ENCODE measurements at regions not wholly inside any gene's neighbourhood (a gene's known extent, or its start where the extent isn't known, plus 50 kb on each side); places are given as distances from the start of the nearest gene placed in this dataset.
"Not testable (repeated sequence)": the region's sequence is repeated elsewhere in the genome, so short reads cannot be mapped to it uniquely, and the experiment has no call there.

DNA sequence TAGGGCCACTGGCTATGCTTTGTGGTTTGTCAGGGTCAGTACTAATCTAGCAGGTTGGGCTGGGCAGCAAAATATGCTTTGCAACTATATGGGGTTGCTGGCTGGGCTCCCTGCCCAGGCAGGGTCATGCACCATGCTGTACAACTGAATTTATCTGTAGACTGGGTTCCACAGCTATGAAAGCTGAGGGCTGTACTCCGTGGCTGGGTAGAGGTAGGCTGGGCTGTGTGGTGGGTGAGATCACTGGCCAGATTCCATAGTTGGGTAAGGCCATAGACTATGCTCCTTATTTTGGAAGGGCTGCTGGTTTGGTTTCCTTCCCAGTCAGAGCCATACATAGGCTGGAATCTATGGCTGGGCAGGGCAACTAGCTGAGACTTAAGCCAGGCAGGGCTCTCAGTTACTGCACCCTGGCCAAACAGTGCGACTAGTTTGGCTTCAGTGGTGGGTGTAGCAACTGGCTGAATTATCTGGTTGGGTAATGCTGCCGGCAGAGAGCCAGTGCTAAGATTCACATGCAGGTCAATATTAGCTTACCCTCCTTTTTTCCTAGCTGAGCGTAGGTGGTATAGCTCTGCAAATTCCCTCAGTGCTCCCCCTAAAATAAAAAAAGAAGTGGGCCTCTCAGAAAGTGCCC lies 769.1 kb upstream of the CDH8 start:
- DNase-seq, result no peak

DNA sequence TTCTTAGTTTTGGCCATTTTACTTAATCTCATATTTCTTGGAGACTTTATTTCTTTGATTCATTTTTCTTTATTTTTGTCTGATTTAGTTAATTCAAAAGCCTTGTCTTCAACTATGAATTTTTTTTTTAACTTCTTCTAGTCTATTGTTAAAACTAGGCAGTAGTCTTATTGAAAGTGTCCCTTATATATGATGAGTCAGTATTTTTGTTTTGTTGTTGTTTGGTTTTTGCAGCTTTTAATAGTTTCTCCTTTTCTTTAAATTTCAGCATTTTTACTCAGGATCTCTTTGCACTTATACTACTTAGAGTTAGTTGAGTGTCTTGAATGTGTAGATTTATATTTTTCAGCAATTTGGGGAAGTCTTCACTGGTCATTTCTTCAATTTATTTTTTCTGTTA lies 758.5 kb upstream of the CDH8 start:
- DNase-seq, result no peak

DNA sequence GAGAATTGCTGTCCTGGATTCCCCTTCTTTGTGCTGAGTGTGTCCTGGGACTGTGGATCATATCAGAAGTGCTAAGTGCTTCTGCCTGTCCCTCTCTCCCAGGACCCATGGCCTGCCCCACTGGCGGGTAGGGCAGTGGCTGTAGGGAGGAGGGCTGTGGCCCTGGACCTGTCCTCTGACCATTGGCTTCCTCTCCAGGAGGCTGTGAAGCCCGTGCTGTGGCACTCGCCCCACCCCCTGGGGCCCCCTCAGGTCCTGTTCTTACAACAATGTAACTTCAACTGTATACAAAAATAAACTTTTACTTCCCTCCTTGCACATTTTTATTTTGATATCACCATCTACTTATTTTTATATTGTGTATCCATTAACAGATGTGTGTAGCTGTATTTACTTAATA lies 743.8 kb upstream of the CDH8 start:
- not testable (repeated sequence) for DNase-seq

DNA sequence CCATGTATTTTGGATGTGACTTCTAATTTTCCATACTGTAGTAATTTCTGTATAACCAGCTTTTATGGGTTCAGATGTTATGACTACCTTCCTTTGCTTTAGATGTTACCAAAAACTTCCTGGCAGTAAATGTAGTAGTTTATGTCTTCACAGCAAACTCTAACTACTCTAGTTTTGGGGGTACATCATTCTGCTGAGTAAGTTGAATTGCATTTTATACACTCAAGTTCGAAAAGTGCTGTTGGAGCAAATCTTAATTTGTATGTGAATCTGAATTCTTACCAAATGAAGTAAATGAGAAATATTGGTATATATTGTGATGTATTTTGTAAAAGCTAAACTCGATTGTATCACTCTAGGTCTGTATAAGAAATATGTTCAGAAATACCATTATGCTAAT lies 728.3 kb upstream of the CDH8 start:
- no peak for DNase-seq

DNA sequence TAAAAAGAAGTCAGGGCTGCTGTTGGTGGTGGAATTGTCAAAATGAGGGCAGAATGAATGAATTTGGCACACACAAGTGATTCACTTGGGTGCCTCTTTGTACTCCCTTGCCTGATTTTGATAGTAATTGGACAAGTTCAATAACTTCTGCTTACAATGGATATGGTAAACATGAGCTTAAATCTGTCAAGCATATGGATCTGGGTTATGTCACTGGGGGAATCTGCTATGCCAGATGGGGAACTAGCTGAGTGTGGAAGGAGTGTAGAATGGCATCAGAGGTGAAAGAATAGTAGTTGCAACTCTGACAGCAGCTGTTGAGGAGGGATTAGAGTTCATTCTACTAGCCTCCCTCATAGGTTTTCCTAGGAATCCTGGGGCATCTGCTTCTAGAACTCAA lies 724.2 kb upstream of the CDH8 start:
- DNase-seq, result no peak

DNA sequence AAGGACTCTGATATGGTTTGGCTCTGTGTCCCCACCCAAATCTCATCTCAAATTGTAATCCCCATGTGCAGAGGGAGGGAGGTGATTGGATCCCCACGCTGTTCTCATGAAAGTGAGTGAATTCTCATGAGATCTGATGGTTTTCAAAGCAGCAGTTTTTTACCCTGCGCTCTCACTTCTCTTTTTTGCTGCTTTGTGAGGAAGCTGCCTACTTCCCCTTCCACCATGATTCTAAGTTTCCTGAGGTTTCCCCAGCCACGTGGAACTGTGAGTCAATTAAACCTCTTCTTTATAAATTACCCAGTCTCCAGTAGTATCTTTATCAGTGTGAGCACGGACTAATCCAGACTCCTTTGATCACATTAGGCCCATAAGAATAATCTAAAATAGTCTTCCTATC lies 719.7 kb upstream of the CDH8 start:
- no peak for DNase-seq

DNA sequence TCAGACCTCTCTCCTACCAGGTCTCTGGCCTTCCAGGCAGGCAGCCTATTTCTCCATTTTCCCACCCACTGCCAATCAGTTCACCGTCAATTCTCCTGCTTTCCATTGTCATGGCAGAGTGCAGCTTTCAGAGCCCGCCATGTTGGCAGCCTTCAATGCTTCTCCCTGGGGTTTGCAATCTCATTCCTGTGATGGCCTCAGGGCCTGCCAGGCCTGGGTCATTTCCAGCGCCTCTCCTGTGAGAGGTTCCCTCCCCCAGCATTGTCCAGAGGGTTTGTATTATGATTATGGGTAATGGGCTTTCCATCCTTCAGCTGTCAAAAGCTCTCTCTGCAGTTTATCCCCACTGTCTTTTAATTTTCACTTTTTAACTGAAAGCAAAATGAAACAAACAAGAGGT lies 716.6 kb upstream of the CDH8 start:
- no peak for DNase-seq

DNA sequence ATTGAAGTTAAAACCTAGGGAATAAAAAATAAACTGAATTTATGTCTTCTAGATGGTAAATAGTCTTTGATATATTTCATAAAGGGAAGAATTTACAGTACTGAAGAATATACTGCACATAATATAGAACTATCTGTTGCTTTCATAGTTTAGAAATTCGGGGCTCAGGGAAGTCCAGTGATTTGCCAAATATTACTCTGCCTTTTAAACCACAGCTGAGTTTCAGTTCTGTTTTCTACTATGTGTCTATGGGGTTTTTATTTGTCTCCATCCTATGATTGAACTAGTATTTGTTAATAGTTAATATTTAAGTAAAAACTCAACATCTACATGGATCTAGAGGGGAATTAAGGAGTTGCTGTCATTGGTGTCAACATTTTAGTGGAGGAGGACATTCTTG lies 715.0 kb upstream of the CDH8 start:
- no peak for DNase-seq

DNA sequence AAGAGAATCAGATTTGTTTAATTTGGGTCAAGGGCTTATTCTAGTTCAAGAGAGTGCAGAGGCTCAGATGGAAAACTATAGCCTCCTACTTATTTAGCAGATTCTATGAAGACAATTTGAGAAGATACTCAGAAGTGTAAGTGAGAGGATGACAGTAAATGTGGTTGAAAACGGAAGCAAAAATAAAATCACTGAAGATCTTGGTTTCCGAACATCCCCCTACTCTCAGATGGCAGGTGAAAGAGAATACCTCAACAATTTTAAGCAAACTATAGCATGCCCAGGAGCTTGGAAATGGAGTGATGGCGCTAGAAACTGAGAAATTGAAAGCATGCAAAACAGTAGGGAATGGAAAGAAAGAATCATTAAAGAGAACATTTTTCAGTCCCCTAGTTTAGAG lies 705.5 kb upstream of the CDH8 start:
- no peak for DNase-seq

DNA sequence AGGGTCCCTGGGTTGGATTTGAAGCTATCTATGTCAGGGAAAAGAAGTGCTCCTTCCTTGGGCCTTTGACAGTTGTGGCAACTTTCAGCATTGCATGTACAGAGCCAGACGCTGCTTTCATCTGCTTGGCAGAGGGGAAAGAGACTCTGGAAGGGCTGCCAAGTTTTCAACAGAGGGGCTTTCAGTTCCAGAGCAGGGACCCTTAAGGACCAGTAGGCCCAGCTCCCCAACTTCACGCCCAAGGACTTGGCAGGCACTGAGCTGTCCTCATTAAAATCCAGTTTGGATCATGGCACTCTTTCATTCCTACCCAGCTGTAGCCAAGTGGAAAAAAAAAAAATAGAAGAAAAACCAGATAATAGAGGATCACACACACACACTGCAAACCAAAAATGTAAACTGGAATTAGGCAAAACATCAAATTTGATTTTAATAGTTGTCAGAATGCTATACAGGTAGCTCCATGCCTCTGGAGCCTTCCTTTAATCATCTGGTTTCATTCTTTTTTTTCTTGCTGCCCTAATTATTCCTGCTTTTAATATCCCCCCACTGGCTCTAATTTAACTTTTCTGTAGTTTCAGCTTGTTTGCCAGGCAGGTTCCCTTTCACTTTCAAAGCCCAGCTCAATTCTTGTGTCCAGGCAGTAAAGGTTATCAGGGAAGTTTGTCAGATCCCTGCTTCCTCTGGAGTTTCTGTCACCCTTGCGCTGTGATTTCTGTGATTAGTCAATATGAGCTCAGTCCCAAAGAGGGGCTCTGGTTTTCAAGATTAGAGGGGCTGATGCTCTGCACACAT lies 702.6 kb upstream of the CDH8 start:
- no peak for DNase-seq

DNA sequence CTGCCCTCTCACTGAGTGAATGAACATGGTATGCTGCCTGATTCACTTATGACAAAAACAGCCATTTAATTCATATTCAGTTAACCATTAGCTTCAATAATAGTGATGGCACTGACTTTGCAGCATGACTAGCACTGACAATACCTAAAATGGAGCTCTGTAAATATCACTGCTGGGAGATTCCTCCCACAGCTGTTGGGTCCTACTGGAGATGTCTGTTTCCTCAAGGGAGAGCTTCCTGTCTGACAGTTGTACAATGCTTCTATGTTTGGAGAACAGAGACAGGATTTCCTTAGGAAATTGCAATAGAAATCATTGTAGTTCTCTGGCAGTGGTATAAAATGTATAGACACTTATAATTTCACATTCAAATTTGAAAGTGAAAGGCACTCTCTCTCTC lies 695.9 kb upstream of the CDH8 start:
- no peak for DNase-seq

DNA sequence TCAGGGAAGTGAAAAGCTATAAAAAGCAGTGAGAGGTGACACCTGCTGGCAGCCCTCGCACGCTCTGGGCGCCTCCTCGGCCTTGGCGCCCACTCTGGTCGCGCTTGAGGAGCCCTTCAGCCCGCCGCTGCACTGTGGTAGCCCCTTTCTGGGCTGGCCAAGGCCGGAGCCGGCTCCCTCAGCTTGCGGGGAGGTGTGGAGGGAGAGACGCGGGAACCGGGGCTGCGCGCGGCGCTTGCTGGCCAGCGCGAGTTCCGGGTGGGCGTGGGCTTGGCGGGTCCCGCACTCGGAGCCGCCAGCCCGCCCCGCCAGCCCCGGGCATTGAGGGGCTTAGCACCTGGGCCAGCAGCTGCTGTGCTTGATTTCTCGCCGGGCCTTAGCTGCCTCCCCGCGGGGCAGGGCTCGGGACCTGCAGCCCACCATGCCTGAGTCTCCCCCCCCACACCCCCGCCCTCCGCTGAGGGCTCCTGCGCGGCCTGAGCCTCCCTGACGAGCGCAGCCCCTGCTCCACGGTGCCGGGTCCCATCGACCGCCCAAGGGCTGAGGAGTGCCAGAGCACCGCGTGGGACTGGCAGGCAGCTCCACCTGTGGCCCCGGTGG lies 688.5 kb upstream of the CDH8 start:
- DNase-seq, result not testable (repeated sequence)

DNA sequence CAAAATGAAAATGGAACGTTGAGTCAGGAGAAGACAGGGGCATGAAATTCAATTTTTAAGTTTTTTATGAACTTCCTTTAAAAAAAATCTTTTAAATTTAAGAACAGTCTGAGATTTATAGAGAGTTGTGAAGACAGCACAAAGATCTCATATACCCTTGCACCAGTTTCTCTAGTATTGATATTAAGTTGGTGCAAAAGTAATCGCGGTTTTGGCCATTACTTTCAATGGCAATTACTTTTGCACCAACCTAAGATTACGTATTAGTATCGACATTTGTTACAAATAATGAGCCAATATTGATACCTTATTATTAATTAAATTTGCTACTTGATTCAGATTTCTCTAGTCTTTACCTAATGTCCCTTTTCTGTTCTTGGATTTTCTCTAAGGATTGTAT lies 684.4 kb upstream of the CDH8 start:
- no peak for DNase-seq

DNA sequence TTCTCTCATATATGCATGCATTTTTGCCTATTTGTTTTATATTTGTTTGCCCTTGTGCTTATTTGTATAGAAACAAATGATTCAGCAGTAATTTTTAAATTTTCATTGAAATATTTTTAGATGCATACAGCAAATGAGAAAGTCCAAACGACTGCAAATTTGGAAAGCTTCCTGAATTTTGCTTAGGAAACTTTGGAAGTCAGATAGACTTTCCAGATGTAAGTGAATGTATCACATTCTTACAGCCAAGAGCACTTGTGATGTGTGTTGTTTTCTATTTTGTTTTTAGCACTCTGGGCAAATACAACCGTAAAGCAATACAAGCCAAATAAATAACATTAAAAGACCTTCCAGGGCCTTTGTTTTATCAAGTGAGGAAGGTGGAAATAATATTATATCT lies 680.8 kb upstream of the CDH8 start:
- no peak for DNase-seq

DNA sequence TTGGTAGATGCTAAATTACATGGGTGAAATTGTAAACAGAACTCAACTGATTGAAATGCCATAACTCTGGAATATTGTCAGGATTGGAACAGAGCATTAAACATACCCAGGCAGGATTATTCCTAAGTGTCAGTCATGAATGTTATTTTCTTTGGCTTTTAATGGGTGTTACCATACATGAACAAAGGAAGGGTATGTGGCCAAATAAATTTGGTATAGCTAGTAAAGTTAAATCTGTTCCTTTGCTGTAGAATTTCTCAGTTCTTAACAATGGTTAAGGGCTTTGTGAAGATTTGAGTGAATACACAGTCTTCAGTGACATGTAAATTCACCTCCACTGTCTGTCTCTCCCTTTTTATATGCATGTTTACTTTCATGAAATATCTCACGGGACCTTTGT lies 679.5 kb upstream of the CDH8 start:
- no peak for DNase-seq

DNA sequence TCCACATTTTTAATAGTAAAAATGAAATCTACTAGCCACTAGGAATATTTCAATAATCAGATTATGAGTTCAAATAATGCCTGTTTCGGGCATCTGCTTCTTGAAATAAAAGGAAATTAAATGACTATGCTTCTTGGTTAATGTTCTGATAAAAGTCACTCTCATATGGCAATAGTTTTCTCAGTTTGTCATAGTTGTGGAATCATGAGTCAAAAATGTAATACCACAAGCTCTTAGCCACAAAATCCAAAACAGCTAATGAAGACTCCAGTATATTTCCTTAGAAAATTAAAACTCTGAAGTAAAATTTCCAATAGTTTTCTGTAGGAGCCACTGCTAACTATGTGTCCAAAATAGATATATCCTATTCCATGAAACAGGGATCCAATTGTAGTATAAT lies 676.3 kb upstream of the CDH8 start:
- no peak for DNase-seq

DNA sequence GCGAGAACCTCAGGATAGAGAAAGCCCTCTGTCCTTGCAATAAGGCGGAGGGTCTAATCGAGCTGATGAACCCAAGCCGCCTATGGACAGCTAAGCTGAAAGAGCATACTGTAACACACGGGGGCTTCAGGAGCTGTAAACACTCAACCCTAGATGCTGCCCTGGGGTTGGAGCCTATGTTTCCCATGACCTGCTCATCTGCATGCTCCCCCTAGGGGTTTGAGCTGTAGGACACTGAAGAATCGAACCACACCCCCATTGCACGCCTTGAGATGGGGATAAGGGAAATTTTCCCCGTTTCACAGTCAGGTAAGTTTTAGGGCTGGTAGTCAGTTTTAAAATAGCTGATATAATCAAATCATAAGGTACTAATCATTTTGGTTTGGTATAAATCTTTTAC lies 675.6 kb upstream of the CDH8 start:
- DNase-seq, result peak in 1 of 2 experiments; percentile 0

DNA sequence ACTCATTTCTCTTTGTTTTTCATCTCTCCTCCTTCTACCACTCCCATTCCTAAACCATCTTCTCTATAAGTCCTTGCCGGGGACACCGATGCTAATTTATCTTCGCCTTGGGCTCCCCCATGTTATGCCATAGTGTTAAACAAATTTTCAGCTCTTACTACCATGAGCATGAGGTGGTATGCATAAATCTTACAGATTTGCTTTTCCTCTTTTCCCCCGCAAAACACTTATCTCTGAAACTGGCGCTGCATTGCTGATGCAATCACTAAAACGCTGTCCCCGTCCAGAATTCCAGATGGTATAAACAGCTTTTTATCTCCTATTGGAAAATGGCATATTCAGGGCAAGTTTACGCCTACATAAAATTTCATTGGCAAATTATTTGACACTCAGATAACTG lies 673.6 kb upstream of the CDH8 start:
- DNase-seq, result no peak

DNA sequence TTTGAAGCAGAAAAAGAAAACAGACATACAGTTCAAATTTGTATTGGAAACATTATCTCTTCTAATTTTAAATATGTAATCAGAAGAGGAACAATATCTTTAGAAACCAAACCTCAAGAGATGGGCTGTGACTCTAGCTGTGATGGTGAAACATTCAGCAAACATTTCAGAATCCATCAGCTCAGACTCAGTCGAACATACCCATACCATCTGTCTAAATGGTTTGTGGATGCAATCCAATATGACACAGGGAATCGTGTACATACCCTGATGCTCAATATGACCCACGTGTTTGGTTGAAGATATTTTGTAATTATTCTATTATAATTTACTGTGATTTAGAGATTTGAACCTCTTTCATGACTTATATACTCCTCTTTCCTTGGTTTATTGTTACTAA lies 665.2 kb upstream of the CDH8 start:
- DNase-seq, result no peak

DNA sequence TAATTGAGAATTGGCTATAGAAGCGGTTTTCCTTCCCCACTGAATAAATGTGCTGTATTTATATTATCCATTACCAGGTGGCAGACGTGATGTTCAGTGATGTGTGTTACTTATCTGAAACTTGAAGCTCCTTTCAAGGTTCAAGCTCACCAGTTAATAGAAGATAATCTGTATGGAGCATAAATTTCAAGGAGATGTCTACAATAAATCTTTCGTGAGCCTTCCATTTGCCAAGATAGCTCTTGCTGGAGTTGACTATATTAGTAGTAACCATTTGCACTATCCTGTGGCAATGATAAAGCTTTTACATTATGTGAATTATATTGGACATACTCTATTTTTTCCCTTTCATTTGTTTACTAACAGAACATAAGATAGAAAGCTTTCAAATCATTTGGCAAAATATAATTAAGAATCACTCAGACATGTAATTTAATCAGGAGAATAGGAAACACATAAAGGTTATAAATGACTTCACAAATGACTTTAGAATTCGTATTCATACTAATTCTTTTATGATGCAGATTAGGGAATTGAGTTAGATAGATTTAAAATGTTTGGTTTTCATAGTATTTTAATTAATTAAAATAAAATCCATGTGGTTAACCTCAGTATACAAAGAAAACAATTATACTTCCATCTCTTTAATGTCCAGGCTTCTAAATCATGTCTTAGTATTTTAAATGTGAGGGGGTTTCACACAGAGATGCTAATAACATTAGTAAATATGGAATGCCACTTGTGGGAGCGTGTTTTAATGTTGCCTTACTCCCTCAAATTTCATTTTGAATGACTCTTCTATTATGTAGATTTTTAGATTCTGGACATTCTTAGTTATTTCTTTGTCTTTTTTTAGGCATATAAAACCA lies 664.4 kb upstream of the CDH8 start:
- DNase-seq, result no peak

DNA sequence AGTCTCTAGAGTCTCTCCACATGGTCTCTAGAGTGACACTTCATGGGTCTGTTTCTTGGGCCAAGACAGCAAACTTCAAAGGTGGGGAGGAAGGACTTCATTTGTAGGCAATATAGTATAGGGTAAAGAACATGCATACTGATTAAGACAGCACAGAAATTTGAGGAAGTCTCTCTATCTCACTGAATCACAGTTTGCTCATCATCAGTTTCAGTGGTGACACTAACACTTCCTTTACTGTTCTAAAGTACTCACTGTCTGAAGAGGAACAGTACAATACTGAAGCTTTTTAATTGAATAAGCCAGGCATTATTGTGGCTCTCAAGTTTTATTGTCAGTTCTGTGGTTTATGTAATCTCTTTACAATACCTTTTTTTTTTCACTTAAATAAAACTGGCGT lies 656.4 kb upstream of the CDH8 start:
- no peak for DNase-seq

DNA sequence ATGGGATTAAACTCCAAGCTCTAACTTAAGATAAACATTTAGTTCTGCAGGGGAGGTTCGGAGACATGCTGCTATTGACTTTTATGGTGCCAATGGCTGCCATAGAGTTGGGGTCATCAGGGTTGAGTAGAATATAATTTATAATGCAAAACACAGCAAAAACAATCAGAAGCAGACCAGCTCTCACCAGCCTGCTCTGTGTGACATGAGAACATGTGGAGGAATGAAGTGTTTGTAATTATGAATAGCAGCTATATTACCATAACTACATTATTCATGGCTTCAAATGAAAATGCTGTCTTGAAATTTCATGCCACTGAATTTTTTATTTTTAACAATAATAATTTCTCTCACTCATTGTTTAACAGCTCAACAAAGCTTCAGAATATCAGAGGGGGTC lies 645.6 kb upstream of the CDH8 start:
- no peak for DNase-seq

DNA sequence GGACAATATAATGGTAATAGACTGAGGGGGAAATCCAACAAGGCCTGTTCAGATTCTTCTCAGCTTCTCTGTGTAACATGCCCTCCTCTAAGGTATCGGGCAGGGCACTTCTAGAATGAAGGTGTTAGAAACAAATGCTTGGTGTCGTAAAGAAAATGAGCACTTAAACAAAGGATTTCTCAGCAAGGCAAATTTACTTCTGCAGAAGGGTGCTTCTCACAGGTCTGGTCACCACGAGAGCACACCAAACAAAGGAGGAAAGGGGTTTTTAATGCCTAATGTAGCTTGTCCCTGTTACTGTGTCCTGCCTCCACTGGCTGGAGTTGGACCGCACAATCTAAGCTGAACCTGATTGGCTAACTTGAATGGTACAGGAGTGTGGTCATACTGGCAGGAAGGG lies 642.6 kb upstream of the CDH8 start:
- DNase-seq, result no peak

DNA sequence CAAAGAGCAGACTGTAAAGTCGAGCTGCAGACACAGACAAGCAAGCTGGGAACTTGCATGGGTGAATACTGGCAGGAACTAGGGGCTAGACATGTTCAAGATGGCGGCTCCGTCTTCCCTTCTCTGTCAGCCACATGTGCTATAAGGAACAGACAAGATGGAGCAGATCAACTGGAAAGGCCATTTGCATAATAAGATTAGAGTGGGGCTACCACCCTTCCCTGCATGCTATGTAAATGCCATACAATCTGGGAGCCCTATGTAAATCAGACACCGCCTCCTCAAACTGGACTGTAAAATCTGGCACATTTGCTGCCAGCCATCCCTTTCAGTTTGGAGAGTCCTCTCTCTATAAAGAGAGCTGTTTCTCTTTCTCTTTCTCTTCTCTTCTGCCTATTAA lies 640.1 kb upstream of the CDH8 start:
- DNase-seq, result no peak
